ENCODE measurements at regions not wholly inside any gene's neighbourhood (a gene's known extent, or its start where the extent isn't known, plus 50 kb on each side); places are given as distances from the start of the nearest gene placed in this dataset.
"Not testable (repeated sequence)": the region's sequence is repeated elsewhere in the genome, so short reads cannot be mapped to it uniquely, and the experiment has no call there.

- H3K27me3 ChIP-seq (ENCODE audit: insufficient read depth, low read length); ATAC-seq; intact Hi-C loops (cut with micrococcal nuclease); H3K36me3 ChIP-seq (ENCODE audit: control insufficient read depth in 1 of 2, insufficient read depth in 2 of 2, low read length in 2 of 2); POLR2A ChIA-PET; RAD21 ChIA-PET (ENCODE audit: low non-redundant PET in 1 of 2, low total read pairs in 2 of 2, uncharacterized antibody in 2 of 2, unreplicated experiment in 2 of 2); H3K4me3 ChIP-seq (replicated peaks in 1 of 2; ENCODE audit: low read depth in 1 of 2, low read length in 2 of 2); H2AFZ ChIP-seq (ENCODE audit: low read depth, low read length, poor library complexity, severe bottlenecking); H3K4me2 ChIP-seq (ENCODE audit: low read length); H3K9me3 ChIP-seq (ENCODE audit: control insufficient read depth in 1 of 2, insufficient read depth in 1 of 2, low read depth in 1 of 2, low read length in 2 of 2); DNase-seq (ENCODE audit: low read depth, low spot score); H3K9me2 ChIP-seq (ENCODE audit: insufficient read depth); H3K27ac ChIP-seq (ENCODE audit: low read depth, low read length); H3K4me1 ChIP-seq (ENCODE audit: control insufficient read depth in 1 of 2, insufficient read depth in 2 of 2, low read length in 2 of 2); BruUV-seq (replicated peaks); H4K20me1 ChIP-seq (ENCODE audit: insufficient read depth); H3K9ac ChIP-seq (ENCODE audit: low read length); H3K79me2 ChIP-seq (ENCODE audit: insufficient read depth, low read length); CTCF ChIA-PET: not testable (repeated sequence)
These were observed 200.7 kb upstream of the IRF2BP2 start for GRCh38 chr1:234810726-234811125.

- not testable (repeated sequence) for H3K79me2 ChIP-seq (ENCODE audit: insufficient read depth, low read length)
These were observed 199.9 kb upstream of the IRF2BP2 start for GRCh38 chr1:234809854-234810245.

GRCh38 chr1:234808943-234809853, 199.2 kb upstream of the IRF2BP2 start:
- H3K9me3 ChIP-seq (ENCODE audit: control insufficient read depth in 1 of 2, insufficient read depth in 1 of 2, low read depth in 1 of 2, low read length in 2 of 2); BruUV-seq (replicated peaks); H2AFZ ChIP-seq (ENCODE audit: low read depth, low read length, poor library complexity, severe bottlenecking); H3K9me2 ChIP-seq (ENCODE audit: insufficient read depth); H3K4me3 ChIP-seq (replicated peaks in 1 of 2; ENCODE audit: low read depth in 1 of 2, low read length in 2 of 2); intact Hi-C loops (cut with micrococcal nuclease); H3K9ac ChIP-seq (ENCODE audit: low read length); H3K79me2 ChIP-seq (ENCODE audit: insufficient read depth, low read length); H3K4me2 ChIP-seq (ENCODE audit: low read length); DNase-seq (ENCODE audit: low read depth, low spot score); H3K27ac ChIP-seq (ENCODE audit: low read depth, low read length); H3K4me1 ChIP-seq (ENCODE audit: control insufficient read depth in 1 of 2, insufficient read depth in 2 of 2, low read length in 2 of 2); H4K20me1 ChIP-seq (ENCODE audit: insufficient read depth); POLR2A ChIA-PET; ATAC-seq; H3K27me3 ChIP-seq (ENCODE audit: insufficient read depth, low read length); CTCF ChIA-PET; RAD21 ChIA-PET (ENCODE audit: low non-redundant PET in 1 of 2, low total read pairs in 2 of 2, uncharacterized antibody in 2 of 2, unreplicated experiment in 2 of 2); H3K36me3 ChIP-seq (ENCODE audit: control insufficient read depth in 1 of 2, insufficient read depth in 2 of 2, low read length in 2 of 2): not testable (repeated sequence)

More at GRCh38 chr1:234809854-234810245, 199.9 kb upstream of the IRF2BP2 start:
- BruUV-seq (replicated peaks); CTCF ChIA-PET; H3K9me3 ChIP-seq (ENCODE audit: control insufficient read depth in 1 of 2, insufficient read depth in 1 of 2, low read depth in 1 of 2, low read length in 2 of 2); H2AFZ ChIP-seq (ENCODE audit: low read depth, low read length, poor library complexity, severe bottlenecking); H3K27ac ChIP-seq (ENCODE audit: low read depth, low read length); H3K36me3 ChIP-seq (ENCODE audit: control insufficient read depth in 1 of 2, insufficient read depth in 2 of 2, low read length in 2 of 2); H3K27me3 ChIP-seq (ENCODE audit: insufficient read depth, low read length); H3K4me3 ChIP-seq (replicated peaks in 1 of 2; ENCODE audit: low read depth in 1 of 2, low read length in 2 of 2); RAD21 ChIA-PET (ENCODE audit: low non-redundant PET in 1 of 2, low total read pairs in 2 of 2, uncharacterized antibody in 2 of 2, unreplicated experiment in 2 of 2); intact Hi-C loops (cut with micrococcal nuclease); H3K4me1 ChIP-seq (ENCODE audit: control insufficient read depth in 1 of 2, insufficient read depth in 2 of 2, low read length in 2 of 2); H3K9ac ChIP-seq (ENCODE audit: low read length); H3K4me2 ChIP-seq (ENCODE audit: low read length); ATAC-seq; H4K20me1 ChIP-seq (ENCODE audit: insufficient read depth); H3K9me2 ChIP-seq (ENCODE audit: insufficient read depth); POLR2A ChIA-PET; DNase-seq (ENCODE audit: low read depth, low spot score): not testable (repeated sequence)

- H2AFZ ChIP-seq (ENCODE audit: low read depth, low read length, poor library complexity, severe bottlenecking); H3K9ac ChIP-seq (ENCODE audit: low read length); POLR2A ChIA-PET; H3K4me1 ChIP-seq (ENCODE audit: control insufficient read depth in 1 of 2, insufficient read depth in 2 of 2, low read length in 2 of 2); H3K79me2 ChIP-seq (ENCODE audit: insufficient read depth, low read length); RAD21 ChIA-PET (ENCODE audit: low non-redundant PET in 1 of 2, low total read pairs in 2 of 2, uncharacterized antibody in 2 of 2, unreplicated experiment in 2 of 2); CTCF ChIA-PET; H3K9me2 ChIP-seq (ENCODE audit: insufficient read depth); BruUV-seq (replicated peaks); intact Hi-C loops (cut with micrococcal nuclease); H3K4me3 ChIP-seq (replicated peaks in 1 of 2; ENCODE audit: low read depth in 1 of 2, low read length in 2 of 2); H3K4me2 ChIP-seq (ENCODE audit: low read length); H3K27me3 ChIP-seq (ENCODE audit: insufficient read depth, low read length); H4K20me1 ChIP-seq (ENCODE audit: insufficient read depth); H3K9me3 ChIP-seq (ENCODE audit: control insufficient read depth in 1 of 2, insufficient read depth in 1 of 2, low read depth in 1 of 2, low read length in 2 of 2); H3K36me3 ChIP-seq (ENCODE audit: control insufficient read depth in 1 of 2, insufficient read depth in 2 of 2, low read length in 2 of 2); ATAC-seq; DNase-seq (ENCODE audit: low read depth, low spot score); H3K27ac ChIP-seq (ENCODE audit: low read depth, low read length): not testable (repeated sequence)
These were observed 198.5 kb upstream of the IRF2BP2 start for GRCh38 chr1:234808459-234808858.
